GM12872 (cell line): ENCODE measurements at regions not wholly inside any gene's neighbourhood (a gene's known extent, or its start where the extent isn't known, plus 50 kb on each side); places are given as distances from the start of the nearest gene placed in this dataset.

Source experiments
- CTCF ChIP-seq: IDR thresholded peaks from 3 replicates; pipeline ENCODE4 v1.5.1; 2011; ENCODE audit warnings: low read depth, mild to moderate bottlenecking, low read length, moderate library complexity; ENCODE audit not compliant: insufficient read depth

- TF ChIP-seq CTCF = no peak
These were observed 506.4 kb upstream of the C9orf72 start for GRCh38 chr9:28079677-28080076.

GRCh38 chr9:28082671-28083070 is 509.4 kb upstream of the C9orf72 start:
- TF ChIP-seq CTCF = no peak

- TF ChIP-seq CTCF = no peak
These were observed 513.6 kb upstream of the C9orf72 start for GRCh38 chr9:28086881-28087280.

- TF ChIP-seq CTCF = no peak
These were observed 520.0 kb upstream of the C9orf72 start for GRCh38 chr9:28092981-28093936.

GRCh38 chr9:28101509-28101908 is 528.2 kb upstream of the C9orf72 start:
- no peak for TF ChIP-seq CTCF

GRCh38 chr9:28105001-28105400 is 531.7 kb upstream of the C9orf72 start:
- TF ChIP-seq CTCF = no peak

- no peak for TF ChIP-seq CTCF
These were observed 546.9 kb upstream of the C9orf72 start for GRCh38 chr9:28120184-28120583.
